Inflammatory macrophage (primary cell): ENCODE measurements at regions not wholly inside any gene's neighbourhood (a gene's known extent, or its start where the extent isn't known, plus 50 kb on each side); places are given as distances from the start of the nearest gene placed in this dataset.
"Not testable (repeated sequence)": the region's sequence is repeated elsewhere in the genome, so short reads cannot be mapped to it uniquely, and the experiment has no call there.

ENCODE experiments used
- DNase-seq, 2 donors: peaks; one replicate each; pipeline ENCODE4 v3.0.0-alpha.2; 2020 to 2022

- no peak for DNase-seq
Measured at GRCh38 chr13:81458170-81458569, 1117.2 kb upstream of the SPRY2 start.

- DNase-seq: no peak
Measured at GRCh38 chr13:81446441-81446840, 1105.5 kb upstream of the SPRY2 start.

GRCh38 chr13:81442904-81443303 lies 1102.0 kb upstream of the SPRY2 start:
- DNase-seq: no peak

GRCh38 chr13:81425286-81425685 lies 1084.4 kb upstream of the SPRY2 start:
- no peak for DNase-seq

GRCh38 chr13:81409284-81409683 lies 1068.4 kb upstream of the SPRY2 start:
- DNase-seq: no peak

- DNase-seq: no peak
Measured at GRCh38 chr13:81408647-81409046, 1067.7 kb upstream of the SPRY2 start.

- no peak for DNase-seq
Measured at GRCh38 chr13:81406639-81407292, 1065.8 kb upstream of the SPRY2 start.

GRCh38 chr13:81406022-81406421 lies 1065.1 kb upstream of the SPRY2 start:
- DNase-seq: no peak

- no peak for DNase-seq
Measured at GRCh38 chr13:81396192-81396591, 1055.3 kb upstream of the SPRY2 start.

GRCh38 chr13:81395368-81395767 lies 1054.4 kb upstream of the SPRY2 start:
- DNase-seq: no peak

GRCh38 chr13:81394640-81395039 lies 1053.7 kb upstream of the SPRY2 start:
- DNase-seq: no peak

GRCh38 chr13:81393721-81394120 lies 1052.8 kb upstream of the SPRY2 start:
- DNase-seq: no peak

- no peak for DNase-seq
Measured at GRCh38 chr13:81393110-81393509, 1052.2 kb upstream of the SPRY2 start.

- DNase-seq: no peak
Measured at GRCh38 chr13:81388400-81388799, 1047.5 kb upstream of the SPRY2 start.

GRCh38 chr13:81383444-81383843 lies 1042.5 kb upstream of the SPRY2 start:
- DNase-seq: no peak

GRCh38 chr13:81382246-81382645 lies 1041.3 kb upstream of the SPRY2 start:
- DNase-seq: no peak

GRCh38 chr13:81381560-81381959 lies 1040.6 kb upstream of the SPRY2 start:
- DNase-seq: no peak

- DNase-seq: no peak
Measured at GRCh38 chr13:81379183-81379582, 1038.3 kb upstream of the SPRY2 start.

GRCh38 chr13:81377921-81378320 lies 1037.0 kb upstream of the SPRY2 start:
- DNase-seq: no peak

GRCh38 chr13:81375709-81376108 lies 1034.8 kb upstream of the SPRY2 start:
- no peak for DNase-seq

- DNase-seq: not testable (repeated sequence)
Measured at GRCh38 chr13:81362711-81363110, 1021.8 kb upstream of the SPRY2 start.

- DNase-seq: no peak
Measured at GRCh38 chr13:81350056-81350455, 1009.1 kb upstream of the SPRY2 start.

GRCh38 chr13:81340118-81341069 lies 999.5 kb upstream of the SPRY2 start:
- DNase-seq: not testable (repeated sequence)

GRCh38 chr13:81339666-81340065 lies 998.7 kb upstream of the SPRY2 start:
- not testable (repeated sequence) for DNase-seq
